HL-60 (cell line): ENCODE measurements at regions not wholly inside any gene's neighbourhood (a gene's known extent, or its start where the extent isn't known, plus 50 kb on each side); places are given as distances from the start of the nearest gene placed in this dataset.
"Not testable (repeated sequence)": the region's sequence is repeated elsewhere in the genome, so short reads cannot be mapped to it uniquely, and the experiment has no call there.

Source experiments
- DNase-seq, 2 experiments: peaks; one replicate each; pipeline ENCODE4 v3.0.0-alpha.2; 2010 to 2020; ENCODE audit warnings: low read depth in 1 of 2, low spot score in 1 of 2
- H3K27ac ChIP-seq: fragments of 250-450 bp; sonication (Bioruptor Pico); replicated peaks from 2 replicates; pipeline ENCODE4 v1.5.1; 2020; ENCODE audit warnings: mild to moderate bottlenecking, moderate library complexity
- H3K27me3 ChIP-seq: fragments of 250-450 bp; sonication (Bioruptor Pico); 2 replicates; pipeline ENCODE4 v1.5.1; 2021; ENCODE audit warnings: mild to moderate bottlenecking, moderate library complexity; ENCODE audit not compliant: insufficient read depth, poor library complexity, severe bottlenecking
- H3K4me3 ChIP-seq: replicated peaks from 2 replicates; pipeline ENCODE4 v1.5.1; 2011; ENCODE audit warnings: mild to moderate bottlenecking, control low read depth, low read length; ENCODE audit not compliant: insufficient read depth

DNA sequence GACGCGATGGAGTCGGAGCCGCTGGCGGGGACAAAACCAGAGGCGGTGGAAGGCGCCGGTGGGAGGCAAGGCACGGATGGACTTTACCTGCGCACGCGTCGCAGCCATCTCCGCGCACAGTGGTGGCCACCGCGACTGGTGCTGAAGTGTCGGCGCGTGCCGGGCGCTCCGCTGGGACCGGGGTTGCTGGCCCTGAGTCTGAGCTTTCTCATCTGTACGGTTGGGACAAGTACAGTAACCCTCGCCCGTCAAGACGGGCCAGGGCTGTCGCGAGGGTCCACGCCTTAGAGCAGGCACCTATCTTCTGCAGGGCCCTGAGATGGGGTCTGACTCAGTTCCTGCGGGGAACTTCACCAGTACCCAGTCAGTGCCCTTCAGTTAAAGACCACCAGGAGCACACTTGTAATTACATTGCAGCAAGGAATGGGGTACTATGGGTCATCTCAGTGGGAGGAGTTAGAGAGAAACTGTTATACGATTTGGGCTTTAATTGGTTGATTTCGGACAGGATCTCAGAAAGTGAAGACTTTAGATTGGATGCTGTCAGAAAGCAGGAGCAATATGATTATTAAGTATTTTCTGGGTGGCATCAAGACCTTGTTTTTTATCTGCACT, 385.6 kb downstream of the SPATA31A6 start:
- H3K27me3 ChIP-seq, H3K27ac ChIP-seq, H3K4me3 ChIP-seq, DNase-seq: not testable (repeated sequence)

GRCh38 chr9:42577851-42578250, 394.4 kb downstream of the SPATA31A6 start:
- H3K27ac ChIP-seq, H3K27me3 ChIP-seq, H3K4me3 ChIP-seq, DNase-seq: not testable (repeated sequence)
